ENCODE measurements at regions not wholly inside any gene's neighbourhood (a gene's known extent, or its start where the extent isn't known, plus 50 kb on each side); places are given as distances from the start of the nearest gene placed in this dataset.

- no peak for DNase-seq
Measured at GRCh38 chr2:64832936-64833335, 156.3 kb upstream of the SLC1A4 start.

GRCh38 chr2:64836566-64836965, 152.6 kb upstream of the SLC1A4 start:
- no peak for DNase-seq

GRCh38 chr2:64837116-64837731, 152.0 kb upstream of the SLC1A4 start:
- DNase-seq, result no peak

- peak; percentile 33 for DNase-seq
Measured at GRCh38 chr2:64837925-64838641, 151.1 kb upstream of the SLC1A4 start.

GRCh38 chr2:64838817-64839216, 150.4 kb upstream of the SLC1A4 start:
- DNase-seq, result peak; percentile 32

GRCh38 chr2:64839844-64840243, 149.4 kb upstream of the SLC1A4 start:
- peak; percentile 63 for DNase-seq

- no peak for DNase-seq
Measured at GRCh38 chr2:64840426-64840881, 148.7 kb upstream of the SLC1A4 start.

- DNase-seq, result no peak
Measured at GRCh38 chr2:64841461-64841860, 147.7 kb upstream of the SLC1A4 start.

- DNase-seq, result no peak
Measured at GRCh38 chr2:64842030-64842429, 147.2 kb upstream of the SLC1A4 start.

- no peak for DNase-seq
Measured at GRCh38 chr2:64844087-64844486, 145.1 kb upstream of the SLC1A4 start.

GRCh38 chr2:64845273-64845905, 143.8 kb upstream of the SLC1A4 start:
- no peak for DNase-seq

GRCh38 chr2:64846177-64846576, 143.0 kb upstream of the SLC1A4 start:
- DNase-seq, result no peak

- no peak for DNase-seq
Measured at GRCh38 chr2:64847930-64848329, 141.3 kb upstream of the SLC1A4 start.

- no peak for DNase-seq
Measured at GRCh38 chr2:64848363-64848762, 140.8 kb upstream of the SLC1A4 start.

GRCh38 chr2:64848945-64849344, 140.3 kb upstream of the SLC1A4 start:
- no peak for DNase-seq

- no peak for DNase-seq
Measured at GRCh38 chr2:64850642-64851041, 138.6 kb upstream of the SLC1A4 start.

- peak; percentile 51 for DNase-seq
Measured at GRCh38 chr2:64852771-64853241, 136.4 kb upstream of the SLC1A4 start.

GRCh38 chr2:64853306-64853705, 135.9 kb upstream of the SLC1A4 start:
- DNase-seq, result no peak

- DNase-seq, result no peak
Measured at GRCh38 chr2:64853894-64854293, 135.3 kb upstream of the SLC1A4 start.

- peak; percentile 53 for DNase-seq
Measured at GRCh38 chr2:64854773-64855237, 134.4 kb upstream of the SLC1A4 start.

- no peak for DNase-seq
Measured at GRCh38 chr2:64857581-64858471, 131.4 kb upstream of the SLC1A4 start.

- peak; percentile 21 for DNase-seq
Measured at GRCh38 chr2:64858541-64859311, 130.5 kb upstream of the SLC1A4 start.
